ENCODE measurements at regions not wholly inside any gene's neighbourhood (a gene's known extent, or its start where the extent isn't known, plus 50 kb on each side); places are given as distances from the start of the nearest gene placed in this dataset.

DNA sequence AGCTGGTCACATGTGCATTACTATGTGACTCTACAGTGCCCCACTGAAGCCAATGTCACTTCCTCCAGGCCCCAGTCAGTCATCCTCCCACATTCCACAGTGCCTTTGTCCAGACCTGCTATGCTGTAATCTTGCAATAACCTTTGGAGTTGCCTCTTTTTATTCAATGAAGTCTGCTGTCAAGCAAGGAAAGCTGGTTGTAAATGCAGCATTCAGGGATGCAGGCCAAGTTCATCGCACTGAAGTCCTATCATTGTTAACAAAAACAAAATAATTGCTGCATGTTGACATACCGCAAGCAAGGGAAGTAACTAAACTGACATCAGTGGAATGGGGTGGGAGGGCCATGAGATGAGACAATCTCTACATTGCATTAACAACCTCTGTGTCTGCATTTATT lies 131.2 kb upstream of the CDYL start:
- no peak overlapping the region for H3K4me3 ChIP-seq (replicated peaks in 1 of 3; ENCODE audit: insufficient read depth in 1 of 3, low read depth in 1 of 3, low read length in 3 of 3)
- intact Hi-C loops (cut with micrococcal nuclease) (loop anchor here (5.0 kb wide), 1 partner anchor 87 kb away; no protein-coding TSS in a partner anchor), dilution Hi-C loops (cut with MboI; ENCODE audit: extremely low pct_ligation_motif_present, low sequenced_read_pairs) (no loop called here)
- POLR2A ChIA-PET = no interaction called here
- BruUV-seq (replicated peaks) = no TSS peak
- DNase-seq (ENCODE audit: low read depth, low spot score) (peak; percentile 46), FAIRE-seq (no peak)
- H3K4me2 ChIP-seq (ENCODE audit: insufficient read depth, low read length) = no peak overlapping the region
- no peaks in the 10 kb centered on the region for H3K79me2 ChIP-seq (ENCODE audit: control insufficient read depth, insufficient read depth, low read length)
- H3K36me3 ChIP-seq (ENCODE audit: control insufficient read depth in 2 of 2, extremely low read depth in 1 of 2, insufficient read depth in 2 of 2, low read length in 2 of 2) = no peaks in the 10 kb centered on the region
- TF ChIP-seq, protein P1, sequence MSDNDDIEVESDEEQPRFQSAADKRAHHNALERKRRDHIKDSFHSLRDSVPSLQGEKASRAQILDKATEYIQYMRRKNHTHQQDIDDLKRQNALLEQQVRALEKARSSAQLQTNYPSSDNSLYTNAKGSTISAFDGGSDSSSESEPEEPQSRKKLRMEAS (IDR thresholded peaks at IDR 0.05; ENCODE audit: insufficient read depth, insufficient read length) = no peak
- TF ChIP-seq MYC (IDR thresholded peaks at IDR 0.05; ENCODE audit: low read depth, low read length) (no peak), FOS (IDR thresholded peaks at IDR 0.05; ENCODE audit: borderline replicate concordance, insufficient read depth, low read length) (no peak), GATA2 (IDR thresholded peaks at IDR 0.05; ENCODE audit: insufficient read depth, insufficient read length, low read depth, low read length) (no peak)
- TF ChIP-seq, protein P2, sequence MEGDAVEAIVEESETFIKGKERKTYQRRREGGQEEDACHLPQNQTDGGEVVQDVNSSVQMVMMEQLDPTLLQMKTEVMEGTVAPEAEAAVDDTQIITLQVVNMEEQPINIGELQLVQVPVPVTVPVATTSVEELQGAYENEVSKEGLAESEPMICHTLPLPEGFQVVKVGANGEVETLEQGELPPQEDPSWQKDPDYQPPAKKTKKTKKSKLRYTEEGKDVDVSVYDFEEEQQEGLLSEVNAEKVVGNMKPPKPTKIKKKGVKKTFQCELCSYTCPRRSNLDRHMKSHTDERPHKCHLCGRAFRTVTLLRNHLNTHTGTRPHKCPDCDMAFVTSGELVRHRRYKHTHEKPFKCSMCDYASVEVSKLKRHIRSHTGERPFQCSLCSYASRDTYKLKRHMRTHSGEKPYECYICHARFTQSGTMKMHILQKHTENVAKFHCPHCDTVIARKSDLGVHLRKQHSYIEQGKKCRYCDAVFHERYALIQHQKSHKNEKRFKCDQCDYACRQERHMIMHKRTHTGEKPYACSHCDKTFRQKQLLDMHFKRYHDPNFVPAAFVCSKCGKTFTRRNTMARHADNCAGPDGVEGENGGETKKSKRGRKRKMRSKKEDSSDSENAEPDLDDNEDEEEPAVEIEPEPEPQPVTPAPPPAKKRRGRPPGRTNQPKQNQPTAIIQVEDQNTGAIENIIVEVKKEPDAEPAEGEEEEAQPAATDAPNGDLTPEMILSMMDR (IDR thresholded peaks at IDR 0.05; ENCODE audit: extremely low read depth in 1 of 2, insufficient read depth in 1 of 2, low read depth in 1 of 2, low read length in 2 of 2) = no peak
- no peaks in the 10 kb centered on the region for H3K9me1 ChIP-seq (replicated peaks; ENCODE audit: control insufficient read depth, extremely low read depth, insufficient read depth, low read length)
- CTCF ChIA-PET = no interaction called here
- H3K27ac ChIP-seq (ENCODE audit: insufficient read depth, low read depth, low read length) = no peak overlapping the region
- peaks cover 15% of the 10 kb centered on the region for H3K4me1 ChIP-seq (ENCODE audit: control insufficient read depth, extremely low read depth, insufficient read depth, low read length)
- no peaks in the 10 kb centered on the region for H4K20me1 ChIP-seq (replicated peaks; ENCODE audit: control insufficient read depth, extremely low read depth, insufficient read depth, low read length)
- H2AFZ ChIP-seq (ENCODE audit: low read depth, low read length) = no peak overlapping the region
- no peaks in the 10 kb centered on the region for H3K9me3 ChIP-seq (replicated peaks; ENCODE audit: control insufficient read depth, insufficient read depth, low read length)
- H3K9ac ChIP-seq (replicated peaks; ENCODE audit: extremely low read depth, insufficient read depth, low read length) = no peak overlapping the region
- H3K27me3 ChIP-seq (ENCODE audit: control insufficient read depth in 2 of 2, insufficient read depth in 2 of 2, low read length in 2 of 2) = no peaks in the 10 kb centered on the region

DNA sequence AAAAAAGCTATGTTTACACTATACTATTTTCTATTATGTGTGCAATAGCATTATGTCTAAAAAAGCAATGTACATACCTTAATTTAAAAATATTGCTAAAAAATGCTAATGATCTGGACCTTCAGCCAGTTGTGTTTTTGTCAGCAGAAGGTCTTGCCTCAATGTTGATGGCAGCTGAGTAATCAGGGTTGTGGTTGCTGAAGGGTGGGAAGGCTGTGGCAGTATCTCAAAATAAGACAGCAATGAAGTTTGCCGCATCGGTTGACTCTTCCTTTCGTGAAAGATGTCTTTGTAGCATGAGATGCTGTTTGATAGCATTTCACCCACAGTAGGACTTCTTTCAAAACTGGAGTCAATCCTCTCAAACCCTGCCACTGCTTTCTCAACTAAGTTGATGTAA lies 134.7 kb upstream of the CDYL start:
- Histone ChIP-seq H3K4me3 (replicated peaks in 1 of 3; ENCODE audit: insufficient read depth in 1 of 3, low read depth in 1 of 3, low read length in 3 of 3) (no peak overlapping the region), H2AFZ (ENCODE audit: low read depth, low read length) (no peak overlapping the region), H3K9ac (replicated peaks; ENCODE audit: extremely low read depth, insufficient read depth, low read length) (no peak overlapping the region), H3K36me3 (ENCODE audit: control insufficient read depth in 2 of 2, extremely low read depth in 1 of 2, insufficient read depth in 2 of 2, low read length in 2 of 2) (no peaks in the 10 kb centered on the region), H4K20me1 (replicated peaks; ENCODE audit: control insufficient read depth, extremely low read depth, insufficient read depth, low read length) (no peaks in the 10 kb centered on the region), H3K9me1 (replicated peaks; ENCODE audit: control insufficient read depth, extremely low read depth, insufficient read depth, low read length) (no peaks in the 10 kb centered on the region), H3K27me3 (ENCODE audit: control insufficient read depth in 2 of 2, insufficient read depth in 2 of 2, low read length in 2 of 2) (no peaks in the 10 kb centered on the region), H3K4me2 (ENCODE audit: insufficient read depth, low read length) (no peak overlapping the region), H3K9me3 (replicated peaks; ENCODE audit: control insufficient read depth, insufficient read depth, low read length) (no peaks in the 10 kb centered on the region), H3K79me2 (ENCODE audit: control insufficient read depth, insufficient read depth, low read length) (no peaks in the 10 kb centered on the region), H3K4me1 (ENCODE audit: control insufficient read depth, extremely low read depth, insufficient read depth, low read length) (peaks cover 11% of the 10 kb centered on the region), H3K27ac (ENCODE audit: insufficient read depth, low read depth, low read length) (no peak overlapping the region)
- FAIRE-seq = no peak
- BruUV-seq (replicated peaks) = no TSS peak
- CTCF ChIA-PET = no interaction called here
- POLR2A ChIA-PET = no interaction called here
- no peak for DNase-seq (ENCODE audit: low read depth, low spot score)
- dilution Hi-C loops (cut with MboI; ENCODE audit: extremely low pct_ligation_motif_present, low sequenced_read_pairs) = no loop called here
- intact Hi-C loops (cut with micrococcal nuclease) = loop anchor here (2.0 kb wide), 1 partner anchor 35 kb away; no protein-coding TSS in a partner anchor
- TF ChIP-seq, protein P2 (IDR thresholded peaks at IDR 0.05; ENCODE audit: extremely low read depth in 1 of 2, insufficient read depth in 1 of 2, low read depth in 1 of 2, low read length in 2 of 2) = no peak
- TF ChIP-seq POLR2A (IDR thresholded peaks at IDR 0.05; ENCODE audit: low read depth, low read length) = no peak
- no peak for TF ChIP-seq FOS (IDR thresholded peaks at IDR 0.05; ENCODE audit: borderline replicate concordance, insufficient read depth, low read length)
- TF ChIP-seq, protein P1 (IDR thresholded peaks at IDR 0.05; ENCODE audit: insufficient read depth, insufficient read length) = no peak
- TF ChIP-seq EZH2 (IDR thresholded peaks at IDR 0.05; ENCODE audit: borderline replicate concordance, low read depth, low read length, severe bottlenecking) = no peak
- TF ChIP-seq GATA2 (IDR thresholded peaks at IDR 0.05; ENCODE audit: insufficient read depth, insufficient read length, low read depth, low read length) = no peak
- TF ChIP-seq JUN (IDR thresholded peaks at IDR 0.05; ENCODE audit: borderline replicate concordance, insufficient read depth, insufficient read length, low read depth) = no peak
- no peak for TF ChIP-seq MYC (IDR thresholded peaks at IDR 0.05; ENCODE audit: low read depth, low read length)
- no peak for TF ChIP-seq POLR2AphosphoS5 (IDR thresholded peaks at IDR 0.05; ENCODE audit: insufficient read depth, low read depth, low read length)
